Loucy (cell line): ENCODE measurements at regions not wholly inside any gene's neighbourhood (a gene's known extent, or its start where the extent isn't known, plus 50 kb on each side); places are given as distances from the start of the nearest gene placed in this dataset.

ENCODE experiments used
- H2AFZ ChIP-seq: fragments of 200-600 bp; sonication (generic); 2 replicates; pipeline ENCODE4 v1.6.0; 2016; ENCODE audit warnings: antibody characterized with exemption, mild to moderate bottlenecking, low read length, moderate library complexity
- H3F3A ChIP-seq: fragments of 200-600 bp; 2 replicates; pipeline ENCODE4 v1.6.0; 2016; ENCODE audit warnings: antibody characterized with exemption, low read depth, mild to moderate bottlenecking
- H3K27me3 ChIP-seq: fragments of 200-600 bp; sonication (generic); 2 replicates; pipeline ENCODE4 v1.6.1; 2014; ENCODE audit warnings: low read length, mild to moderate bottlenecking; ENCODE audit not compliant: insufficient read depth, poor library complexity, severe bottlenecking
- H3K36me3 ChIP-seq: fragments of 200-600 bp; sonication (generic); 2 replicates; pipeline ENCODE4 v1.6.1; 2016; ENCODE audit warnings: low read length; ENCODE audit not compliant: insufficient read depth
- H3K4me1 ChIP-seq: fragments of 200-600 bp; sonication (generic); 2 replicates; pipeline ENCODE4 v1.5.1; 2014; ENCODE audit warnings: low read length, mild to moderate bottlenecking; ENCODE audit not compliant: insufficient read depth, poor library complexity, severe bottlenecking
- H3K4me2 ChIP-seq: fragments of 200-600 bp; sonication (generic); 2 replicates; pipeline ENCODE4 v1.6.0; 2014; ENCODE audit warnings: antibody characterized with exemption, low read length, low read depth, mild to moderate bottlenecking; ENCODE audit not compliant: poor library complexity, severe bottlenecking
- H3K4me3 ChIP-seq: fragments of 200-600 bp; sonication (generic); 2 replicates; pipeline ENCODE4 v1.5.1; 2014; ENCODE audit warnings: low read length, mild to moderate bottlenecking, mixed read lengths; ENCODE audit not compliant: poor library complexity, severe bottlenecking
- H3K79me2 ChIP-seq: fragments of 200-600 bp; sonication (generic); 2 replicates; pipeline ENCODE4 v1.6.1; 2014; ENCODE audit warnings: low read length; ENCODE audit not compliant: insufficient read depth
- H3K9ac ChIP-seq: fragments of 200-600 bp; sonication (generic); 2 replicates; pipeline ENCODE4 v1.6.0; 2014; ENCODE audit warnings: mild to moderate bottlenecking, low read depth, low read length, moderate library complexity; ENCODE audit not compliant: poor library complexity, severe bottlenecking
- H3K9me2 ChIP-seq: fragments of 200-600 bp; sonication (generic); replicated peaks from 2 replicates; pipeline ENCODE4 v1.6.1; 2016; ENCODE audit warnings: low read depth, low read length, mixed read lengths
- H3K9me3 ChIP-seq: fragments of 200-600 bp; sonication (generic); 2 replicates; pipeline ENCODE4 v1.6.1; 2014; ENCODE audit warnings: mild to moderate bottlenecking, antibody characterized with exemption, low read length, low read depth; ENCODE audit not compliant: insufficient read depth
- H4K20me1 ChIP-seq: fragments of 200-600 bp; sonication (generic); 2 replicates; pipeline ENCODE4 v1.6.0; 2014; ENCODE audit warnings: antibody characterized with exemption, low read length, mild to moderate bottlenecking; ENCODE audit not compliant: insufficient read depth, poor library complexity, severe bottlenecking
- CTCF ChIP-seq: fragments of 200-600 bp; sonication (generic); conservative IDR thresholded peaks from 2 replicates; pipeline ENCODE4 v1.5.1; 2014; ENCODE audit warnings: mild to moderate bottlenecking, antibody characterized with exemption, low read length
- EZH2phosphoT487 ChIP-seq: fragments of 200-600 bp; IDR thresholded peaks from 2 replicates; pipeline ENCODE4 v1.6.1; 2018; ENCODE audit warnings: antibody characterized with exemption, mild to moderate bottlenecking, moderate library complexity, borderline replicate concordance

GRCh38 chr7:144937199-144937598 lies 101.3 kb upstream of the TPK1 start:
- Histone ChIP-seq H3K9me2 (no peaks in the 10 kb centered on the region), H3K4me3 (no peak overlapping the region), H3K9me3 (no peaks in the 10 kb centered on the region; the same call in 1 of the 2 replicates), H3K27me3 (no peaks in the 10 kb centered on the region), H3K36me3 (no peaks in the 10 kb centered on the region), H3F3A (no peaks in the 10 kb centered on the region), H3K4me1 (no peaks in the 10 kb centered on the region), H3K79me2 (no peaks in the 10 kb centered on the region), H3K4me2 (no peak overlapping the region), H3K9ac (no peak overlapping the region), H4K20me1 (no peaks in the 10 kb centered on the region), H2AFZ (no peak overlapping the region)
- TF ChIP-seq EZH2phosphoT487, result no peak
- TF ChIP-seq CTCF, result no peak

GRCh38 chr7:144936314-144936713 lies 100.5 kb upstream of the TPK1 start:
- no peaks in the 10 kb centered on the region for H4K20me1 ChIP-seq
- no peaks in the 10 kb centered on the region for H3K79me2 ChIP-seq
- H3K4me3 ChIP-seq, result no peak overlapping the region
- H3K9ac ChIP-seq, result no peak overlapping the region
- H3K9me3 ChIP-seq, result no peaks in the 10 kb centered on the region; the same call in 1 of the 2 replicates
- H3K4me1 ChIP-seq, result no peaks in the 10 kb centered on the region
- no peak overlapping the region for H3K4me2 ChIP-seq
- no peaks in the 10 kb centered on the region for H3F3A ChIP-seq
- no peak for TF ChIP-seq CTCF
- no peak for TF ChIP-seq EZH2phosphoT487
- H3K36me3 ChIP-seq, result no peaks in the 10 kb centered on the region
- H2AFZ ChIP-seq, result no peak overlapping the region
- H3K27me3 ChIP-seq, result no peaks in the 10 kb centered on the region
- no peaks in the 10 kb centered on the region for H3K9me2 ChIP-seq

- no peak overlapping the region for H3K4me2 ChIP-seq
- TF ChIP-seq EZH2phosphoT487, result no peak
- no peak for TF ChIP-seq CTCF
- no peak overlapping the region for H2AFZ ChIP-seq
- H3K9ac ChIP-seq, result no peak overlapping the region
- H3F3A ChIP-seq, result no peaks in the 10 kb centered on the region
- H3K4me1 ChIP-seq, result no peaks in the 10 kb centered on the region
- H3K36me3 ChIP-seq, result no peaks in the 10 kb centered on the region
- H3K4me3 ChIP-seq, result no peak overlapping the region
- H3K9me2 ChIP-seq, result no peaks in the 10 kb centered on the region
- no peaks in the 10 kb centered on the region for H3K79me2 ChIP-seq
- no peaks in the 10 kb centered on the region for H3K9me3 ChIP-seq
- no peaks in the 10 kb centered on the region for H3K27me3 ChIP-seq
- no peaks in the 10 kb centered on the region for H4K20me1 ChIP-seq
Measured at GRCh38 chr7:144910411-144910810, 74.6 kb upstream of the TPK1 start.
